ENCODE measurements at regions not wholly inside any gene's neighbourhood (a gene's known extent, or its start where the extent isn't known, plus 50 kb on each side); places are given as distances from the start of the nearest gene placed in this dataset.

DNA sequence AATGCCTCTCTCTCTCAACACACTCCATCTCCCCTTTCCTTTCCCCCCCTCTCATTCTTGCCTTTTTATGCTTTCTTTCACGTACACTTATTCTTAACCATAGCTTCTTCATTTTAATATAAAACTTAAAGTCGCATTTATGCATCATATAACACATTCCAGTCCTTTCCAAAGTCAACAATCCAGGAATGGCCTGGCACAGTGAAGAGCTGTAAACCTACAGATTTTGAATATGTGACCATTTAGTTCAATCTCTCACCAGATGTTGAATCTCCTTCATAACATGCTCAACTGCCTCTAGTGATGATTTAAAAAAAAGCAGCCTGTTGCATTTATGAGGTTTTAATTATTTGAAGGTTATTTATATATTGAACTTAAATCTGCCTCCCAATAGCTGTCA, 186.2 kb upstream of the GRAMD2B start (continued):
- TF ChIP-seq RCOR1 (IDR thresholded peaks at IDR 0.05; ENCODE audit: low read depth, low read length), result no peak
- no peak for TF ChIP-seq ESRRA (IDR thresholded peaks at IDR 0.05; ENCODE audit: borderline replicate concordance, low read length)
- TF ChIP-seq CHD4 (IDR thresholded peaks at IDR 0.05; ENCODE audit: borderline replicate concordance), result no peak
- TF ChIP-seq KDM5A (IDR thresholded peaks at IDR 0.05), result no peak

DNA sequence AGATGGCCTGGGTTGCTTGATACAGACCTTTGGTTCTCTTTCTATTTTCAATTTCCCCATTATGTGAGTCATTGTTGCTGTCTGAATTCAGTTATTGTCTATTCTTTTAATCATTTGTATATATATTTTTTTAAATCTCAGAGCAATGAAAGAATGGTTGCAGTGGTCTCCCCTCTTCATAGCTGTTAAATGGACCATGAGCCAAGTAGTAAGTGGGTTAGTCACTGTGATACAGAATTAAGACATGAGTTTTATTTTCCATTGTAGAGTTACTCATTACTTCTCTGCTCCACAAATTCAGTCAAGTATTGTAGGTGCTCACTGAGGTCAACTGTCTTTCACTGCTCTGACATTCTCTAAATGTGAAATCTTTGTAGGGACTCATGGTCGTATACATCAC, 174.6 kb upstream of the GRAMD2B start:
- Histone ChIP-seq H3K4me3 (no peak overlapping the region), H3K9me3 (no peaks in the 10 kb centered on the region), H3K4me2 (no peak overlapping the region), H3K4me1 (no peaks in the 10 kb centered on the region), H3K27ac (no peak overlapping the region)
- ATAC-seq (no peak), DNase-seq (ENCODE audit: low read depth in 1 of 2, low spot score in 1 of 2) (no peak), FAIRE-seq (no peak)
- WGBS (ENCODE audit: missing lambda C conversion rate), result 0% methylated on average over 1 of the region's 1 CpG
- POLR2A ChIA-PET, result no interaction called here
- CTCF ChIA-PET, result interaction anchor here (1.1 kb wide), 1 partner anchor 9 kb away, joined by 3 read pairs; no protein-coding TSS in a partner anchor
- TF ChIP-seq CHD2 (IDR thresholded peaks at IDR 0.05; ENCODE audit: low read length, partially characterized antibody) (no peak), CEBPB (IDR thresholded peaks at IDR 0.05) (no peak), EP300 (IDR thresholded peaks at IDR 0.05) (no peak), RARB (CRISPR knock-in tag; IDR thresholded peaks at IDR 0.05) (no peak), SMC3 (IDR thresholded peaks at IDR 0.05) (no peak), KDM1A (IDR thresholded peaks at IDR 0.05; ENCODE audit: low read depth) (no peak), CBX8 (IDR thresholded peaks at IDR 0.05) (no peak), FOSL2 (IDR thresholded peaks at IDR 0.05) (no peak), FOSL2 (CRISPR knock-in tag; IDR thresholded peaks at IDR 0.05) (no peak), HOXB5 (CRISPR knock-in tag; IDR thresholded peaks at IDR 0.05) (no peak), ZNF302 (CRISPR knock-in tag; IDR thresholded peaks at IDR 0.05) (no peak), NFE2L2 (conservative IDR thresholded peaks at IDR 0.05; ENCODE audit: low read length) (no peak), RAD21 (conservative IDR thresholded peaks at IDR 0.05 in 1 of 2, IDR thresholded peaks at IDR 0.05 in 1 of 2) (no peak), HDAC2 (IDR thresholded peaks at IDR 0.05) (no peak)
- TF ChIP-seq, protein P1, sequence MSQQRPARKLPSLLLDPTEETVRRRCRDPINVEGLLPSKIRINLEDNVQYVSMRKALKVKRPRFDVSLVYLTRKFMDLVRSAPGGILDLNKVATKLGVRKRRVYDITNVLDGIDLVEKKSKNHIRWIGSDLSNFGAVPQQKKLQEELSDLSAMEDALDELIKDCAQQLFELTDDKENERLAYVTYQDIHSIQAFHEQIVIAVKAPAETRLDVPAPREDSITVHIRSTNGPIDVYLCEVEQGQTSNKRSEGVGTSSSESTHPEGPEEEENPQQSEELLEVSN (IDR thresholded peaks at IDR 0.05; ENCODE audit: borderline replicate concordance, low read depth), result no peak
- TF ChIP-seq, protein P2, sequence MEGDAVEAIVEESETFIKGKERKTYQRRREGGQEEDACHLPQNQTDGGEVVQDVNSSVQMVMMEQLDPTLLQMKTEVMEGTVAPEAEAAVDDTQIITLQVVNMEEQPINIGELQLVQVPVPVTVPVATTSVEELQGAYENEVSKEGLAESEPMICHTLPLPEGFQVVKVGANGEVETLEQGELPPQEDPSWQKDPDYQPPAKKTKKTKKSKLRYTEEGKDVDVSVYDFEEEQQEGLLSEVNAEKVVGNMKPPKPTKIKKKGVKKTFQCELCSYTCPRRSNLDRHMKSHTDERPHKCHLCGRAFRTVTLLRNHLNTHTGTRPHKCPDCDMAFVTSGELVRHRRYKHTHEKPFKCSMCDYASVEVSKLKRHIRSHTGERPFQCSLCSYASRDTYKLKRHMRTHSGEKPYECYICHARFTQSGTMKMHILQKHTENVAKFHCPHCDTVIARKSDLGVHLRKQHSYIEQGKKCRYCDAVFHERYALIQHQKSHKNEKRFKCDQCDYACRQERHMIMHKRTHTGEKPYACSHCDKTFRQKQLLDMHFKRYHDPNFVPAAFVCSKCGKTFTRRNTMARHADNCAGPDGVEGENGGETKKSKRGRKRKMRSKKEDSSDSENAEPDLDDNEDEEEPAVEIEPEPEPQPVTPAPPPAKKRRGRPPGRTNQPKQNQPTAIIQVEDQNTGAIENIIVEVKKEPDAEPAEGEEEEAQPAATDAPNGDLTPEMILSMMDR (IDR thresholded peaks at IDR 0.05), result no peak
- TF ChIP-seq, protein P3, sequence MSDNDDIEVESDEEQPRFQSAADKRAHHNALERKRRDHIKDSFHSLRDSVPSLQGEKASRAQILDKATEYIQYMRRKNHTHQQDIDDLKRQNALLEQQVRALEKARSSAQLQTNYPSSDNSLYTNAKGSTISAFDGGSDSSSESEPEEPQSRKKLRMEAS (IDR thresholded peaks at IDR 0.05), result no peak
- TF ChIP-seq, protein P4, sequence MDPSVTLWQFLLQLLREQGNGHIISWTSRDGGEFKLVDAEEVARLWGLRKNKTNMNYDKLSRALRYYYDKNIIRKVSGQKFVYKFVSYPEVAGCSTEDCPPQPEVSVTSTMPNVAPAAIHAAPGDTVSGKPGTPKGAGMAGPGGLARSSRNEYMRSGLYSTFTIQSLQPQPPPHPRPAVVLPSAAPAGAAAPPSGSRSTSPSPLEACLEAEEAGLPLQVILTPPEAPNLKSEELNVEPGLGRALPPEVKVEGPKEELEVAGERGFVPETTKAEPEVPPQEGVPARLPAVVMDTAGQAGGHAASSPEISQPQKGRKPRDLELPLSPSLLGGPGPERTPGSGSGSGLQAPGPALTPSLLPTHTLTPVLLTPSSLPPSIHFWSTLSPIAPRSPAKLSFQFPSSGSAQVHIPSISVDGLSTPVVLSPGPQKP (IDR thresholded peaks at IDR 0.05; ENCODE audit: low read depth, low read length), result no peak
- TF ChIP-seq, protein P5, sequence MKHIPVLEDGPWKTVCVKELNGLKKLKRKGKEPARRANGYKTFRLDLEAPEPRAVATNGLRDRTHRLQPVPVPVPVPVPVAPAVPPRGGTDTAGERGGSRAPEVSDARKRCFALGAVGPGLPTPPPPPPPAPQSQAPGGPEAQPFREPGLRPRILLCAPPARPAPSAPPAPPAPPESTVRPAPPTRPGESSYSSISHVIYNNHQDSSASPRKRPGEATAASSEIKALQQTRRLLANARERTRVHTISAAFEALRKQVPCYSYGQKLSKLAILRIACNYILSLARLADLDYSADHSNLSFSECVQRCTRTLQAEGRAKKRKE (CRISPR knock-in tag; IDR thresholded peaks at IDR 0.05; ENCODE audit: low read depth), result no peak
- TF ChIP-seq, protein P6, sequence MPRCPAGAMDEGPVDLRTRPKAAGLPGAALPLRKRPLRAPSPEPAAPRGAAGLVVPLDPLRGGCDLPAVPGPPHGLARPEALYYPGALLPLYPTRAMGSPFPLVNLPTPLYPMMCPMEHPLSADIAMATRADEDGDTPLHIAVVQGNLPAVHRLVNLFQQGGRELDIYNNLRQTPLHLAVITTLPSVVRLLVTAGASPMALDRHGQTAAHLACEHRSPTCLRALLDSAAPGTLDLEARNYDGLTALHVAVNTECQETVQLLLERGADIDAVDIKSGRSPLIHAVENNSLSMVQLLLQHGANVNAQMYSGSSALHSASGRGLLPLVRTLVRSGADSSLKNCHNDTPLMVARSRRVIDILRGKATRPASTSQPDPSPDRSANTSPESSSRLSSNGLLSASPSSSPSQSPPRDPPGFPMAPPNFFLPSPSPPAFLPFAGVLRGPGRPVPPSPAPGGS (IDR thresholded peaks at IDR 0.05), result no peak
